ENCODE measurements at regions not wholly inside any gene's neighbourhood (a gene's known extent, or its start where the extent isn't known, plus 50 kb on each side); places are given as distances from the start of the nearest gene placed in this dataset.

DNA sequence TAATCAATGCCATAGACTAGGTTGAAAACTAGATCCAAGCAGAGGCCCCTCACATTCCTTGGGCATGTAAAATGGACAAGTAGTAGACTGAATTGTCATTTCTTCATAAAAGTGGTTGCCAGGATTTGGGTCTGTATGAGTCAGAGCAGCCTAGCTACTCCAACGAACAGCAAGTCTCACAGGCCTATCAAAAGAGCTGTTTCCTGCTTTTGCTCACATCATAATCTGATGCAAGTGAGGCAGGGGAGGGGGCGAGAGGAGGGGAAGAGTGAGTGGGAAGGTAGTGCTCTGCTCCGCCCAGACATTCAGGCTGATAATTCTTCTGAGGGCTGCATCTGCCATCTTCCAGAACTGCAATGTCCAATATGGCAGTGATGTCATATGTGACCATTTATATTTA lies 228.9 kb upstream of the PRICKLE2 start:
- no peaks in the 10 kb centered on the region for H4K20me1 ChIP-seq (ENCODE audit: insufficient read depth, low read length)
- no peaks in the 10 kb centered on the region for H3K79me2 ChIP-seq (ENCODE audit: insufficient read depth, low read length)
- H3K36me3 Mint-ChIP-seq = no peaks in the 10 kb centered on the region
- no peak overlapping the region for H3K4me2 ChIP-seq (replicated peaks; ENCODE audit: extremely low read depth, low read length, poor library complexity, severe bottlenecking)
- no peaks in the 10 kb centered on the region for H3K4me1 Mint-ChIP-seq
- no peak for DNase-seq
- no peak overlapping the region for H3K4me3 Mint-ChIP-seq
- 90% methylated on average over 2 of the region's 3 CpGs for WGBS (ENCODE audit: insufficient coverage)
- H2AFZ ChIP-seq (ENCODE audit: insufficient read depth, low read depth, low read length, poor library complexity, severe bottlenecking) = no peak overlapping the region
- no peaks in the 10 kb centered on the region for H3K4me1 ChIP-seq (ENCODE audit: control insufficient read depth in 1 of 2, insufficient read depth in 2 of 2, low read length in 2 of 2)
- H3K27me3 ChIP-seq (ENCODE audit: control insufficient read depth in 2 of 2, insufficient read depth in 2 of 2, low read length in 2 of 2) = peaks cover 2 to 7% of the 10 kb centered on the region in 2 donors
- H3K9me3 ChIP-seq (replicated peaks in 1 of 2; ENCODE audit: control insufficient read depth in 1 of 2, insufficient read depth in 1 of 2, low read length in 2 of 2) = no peaks in the 10 kb centered on the region
- H3K9ac ChIP-seq (ENCODE audit: insufficient read depth, low read length, poor library complexity, severe bottlenecking) = no peak overlapping the region
- peaks cover 4 to 5% (median 5%) of the 10 kb centered on the region in 3 donors for H3K27me3 Mint-ChIP-seq (ENCODE audit: low read depth in 3 of 3)
- H3K4me3 ChIP-seq (replicated peaks in 1 of 3; ENCODE audit: low read depth in 2 of 3, low read length in 3 of 3) = no peak overlapping the region
- intact Hi-C loops (cut with micrococcal nuclease) = no loop called here
- no peaks in the 10 kb centered on the region for H3K9me3 Mint-ChIP-seq
- TF ChIP-seq, protein P1, sequence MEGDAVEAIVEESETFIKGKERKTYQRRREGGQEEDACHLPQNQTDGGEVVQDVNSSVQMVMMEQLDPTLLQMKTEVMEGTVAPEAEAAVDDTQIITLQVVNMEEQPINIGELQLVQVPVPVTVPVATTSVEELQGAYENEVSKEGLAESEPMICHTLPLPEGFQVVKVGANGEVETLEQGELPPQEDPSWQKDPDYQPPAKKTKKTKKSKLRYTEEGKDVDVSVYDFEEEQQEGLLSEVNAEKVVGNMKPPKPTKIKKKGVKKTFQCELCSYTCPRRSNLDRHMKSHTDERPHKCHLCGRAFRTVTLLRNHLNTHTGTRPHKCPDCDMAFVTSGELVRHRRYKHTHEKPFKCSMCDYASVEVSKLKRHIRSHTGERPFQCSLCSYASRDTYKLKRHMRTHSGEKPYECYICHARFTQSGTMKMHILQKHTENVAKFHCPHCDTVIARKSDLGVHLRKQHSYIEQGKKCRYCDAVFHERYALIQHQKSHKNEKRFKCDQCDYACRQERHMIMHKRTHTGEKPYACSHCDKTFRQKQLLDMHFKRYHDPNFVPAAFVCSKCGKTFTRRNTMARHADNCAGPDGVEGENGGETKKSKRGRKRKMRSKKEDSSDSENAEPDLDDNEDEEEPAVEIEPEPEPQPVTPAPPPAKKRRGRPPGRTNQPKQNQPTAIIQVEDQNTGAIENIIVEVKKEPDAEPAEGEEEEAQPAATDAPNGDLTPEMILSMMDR (IDR thresholded peaks at IDR 0.05) = no peak
- no peak overlapping the region for H3K27ac Mint-ChIP-seq
- H3K36me3 ChIP-seq (replicated peaks in 1 of 2; ENCODE audit: control insufficient read depth in 1 of 2, insufficient read depth in 2 of 2, low read length in 2 of 2) = no peaks in the 10 kb centered on the region
- no peak overlapping the region for H3K27ac ChIP-seq (ENCODE audit: low read depth in 1 of 2, low read length in 2 of 2)

DNA sequence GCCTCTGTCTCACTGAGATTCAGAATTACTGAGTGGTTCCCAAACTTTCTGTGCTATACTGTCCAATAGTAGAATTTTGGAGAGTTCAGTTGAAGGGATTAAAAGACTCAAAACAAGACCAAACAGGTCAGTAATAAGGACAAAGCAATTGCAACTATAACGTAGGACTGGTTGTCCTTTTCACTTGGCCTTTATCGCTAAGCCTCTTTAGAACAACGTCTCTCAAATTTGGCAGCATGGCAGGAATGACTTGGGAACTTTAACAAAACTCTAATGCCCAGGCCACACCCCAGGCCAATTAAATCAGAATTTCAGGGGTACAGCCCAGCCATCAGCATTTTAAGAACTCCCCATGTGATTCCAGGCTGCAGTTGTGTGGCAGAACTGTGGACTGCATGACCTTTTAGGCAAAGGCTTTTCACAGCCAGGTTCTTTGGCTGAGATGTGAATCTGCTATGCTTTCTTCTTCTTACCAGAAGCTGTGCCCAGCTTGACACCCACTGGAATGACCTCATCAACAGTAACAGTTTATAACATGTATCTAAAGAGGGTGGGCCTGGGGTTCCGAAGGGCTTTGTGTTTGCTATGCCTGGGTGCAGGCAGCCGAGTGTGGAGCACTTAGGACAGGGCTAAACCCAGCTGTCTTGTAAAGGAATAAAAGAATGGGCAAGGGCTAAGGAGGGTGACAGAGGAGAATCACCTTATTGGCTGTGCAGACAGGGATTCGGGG lies 226.2 kb upstream of the PRICKLE2 start:
- no peaks in the 10 kb centered on the region for H3K4me1 Mint-ChIP-seq
- no peak overlapping the region for H3K27ac Mint-ChIP-seq
- Histone ChIP-seq H3K79me2 (ENCODE audit: insufficient read depth, low read length) (no peaks in the 10 kb centered on the region), H3K9me3 (replicated peaks in 1 of 2; ENCODE audit: control insufficient read depth in 1 of 2, insufficient read depth in 1 of 2, low read length in 2 of 2) (no peaks in the 10 kb centered on the region), H2AFZ (ENCODE audit: insufficient read depth, low read depth, low read length, poor library complexity, severe bottlenecking) (no peak overlapping the region), H3K27ac (ENCODE audit: low read depth in 1 of 2, low read length in 2 of 2) (no peak overlapping the region), H3K4me3 (replicated peaks in 1 of 3; ENCODE audit: low read depth in 2 of 3, low read length in 3 of 3) (no peak overlapping the region), H3K9ac (ENCODE audit: insufficient read depth, low read length, poor library complexity, severe bottlenecking) (no peak overlapping the region), H3K36me3 (replicated peaks in 1 of 2; ENCODE audit: control insufficient read depth in 1 of 2, insufficient read depth in 2 of 2, low read length in 2 of 2) (no peaks in the 10 kb centered on the region), H3K27me3 (ENCODE audit: control insufficient read depth in 2 of 2, insufficient read depth in 2 of 2, low read length in 2 of 2) (peaks cover 8 to 18% of the 10 kb centered on the region in 2 donors), H3K4me1 (ENCODE audit: control insufficient read depth in 1 of 2, insufficient read depth in 2 of 2, low read length in 2 of 2) (no peaks in the 10 kb centered on the region), H3K4me2 (replicated peaks; ENCODE audit: extremely low read depth, low read length, poor library complexity, severe bottlenecking) (no peak overlapping the region), H4K20me1 (ENCODE audit: insufficient read depth, low read length) (no peaks in the 10 kb centered on the region)
- WGBS (ENCODE audit: insufficient coverage) = 91% methylated on average over 6 of the region's 6 CpGs
- intact Hi-C loops (cut with micrococcal nuclease) = no loop called here
- peaks cover 9 to 17% (median 11%) of the 10 kb centered on the region in 3 donors for H3K27me3 Mint-ChIP-seq (ENCODE audit: low read depth in 3 of 3)
- H3K36me3 Mint-ChIP-seq = no peaks in the 10 kb centered on the region
- no peaks in the 10 kb centered on the region for H3K9me3 Mint-ChIP-seq
- TF ChIP-seq, protein P1 (IDR thresholded peaks at IDR 0.05) = no peak
- H3K4me3 Mint-ChIP-seq = no peak overlapping the region
- DNase-seq = no peak

All from CD14-positive monocyte (primary cell).